ENCODE measurements at regions not wholly inside any gene's neighbourhood (a gene's known extent, or its start where the extent isn't known, plus 50 kb on each side); places are given as distances from the start of the nearest gene placed in this dataset.

DNA sequence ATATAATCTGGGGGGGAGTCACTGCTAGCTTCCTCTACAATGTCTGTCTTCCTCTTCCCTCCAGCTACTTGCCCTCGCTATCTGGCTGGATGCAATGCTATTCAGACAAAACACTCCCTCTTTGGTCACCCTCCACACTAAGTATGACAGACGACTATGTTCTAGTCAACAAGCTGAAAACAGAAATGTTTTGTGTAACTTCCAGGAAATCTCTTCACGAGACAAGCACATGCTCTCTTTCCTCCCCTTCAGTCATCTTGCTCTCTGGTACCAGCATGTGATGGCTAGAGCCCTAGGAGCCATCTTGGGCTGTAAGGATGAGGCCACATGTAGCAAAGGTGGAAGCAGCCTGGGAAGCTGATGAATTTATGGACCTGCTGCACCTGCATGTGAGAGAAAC, 151.3 kb downstream of the ARRDC4 start:
- TF ChIP-seq, protein P1, sequence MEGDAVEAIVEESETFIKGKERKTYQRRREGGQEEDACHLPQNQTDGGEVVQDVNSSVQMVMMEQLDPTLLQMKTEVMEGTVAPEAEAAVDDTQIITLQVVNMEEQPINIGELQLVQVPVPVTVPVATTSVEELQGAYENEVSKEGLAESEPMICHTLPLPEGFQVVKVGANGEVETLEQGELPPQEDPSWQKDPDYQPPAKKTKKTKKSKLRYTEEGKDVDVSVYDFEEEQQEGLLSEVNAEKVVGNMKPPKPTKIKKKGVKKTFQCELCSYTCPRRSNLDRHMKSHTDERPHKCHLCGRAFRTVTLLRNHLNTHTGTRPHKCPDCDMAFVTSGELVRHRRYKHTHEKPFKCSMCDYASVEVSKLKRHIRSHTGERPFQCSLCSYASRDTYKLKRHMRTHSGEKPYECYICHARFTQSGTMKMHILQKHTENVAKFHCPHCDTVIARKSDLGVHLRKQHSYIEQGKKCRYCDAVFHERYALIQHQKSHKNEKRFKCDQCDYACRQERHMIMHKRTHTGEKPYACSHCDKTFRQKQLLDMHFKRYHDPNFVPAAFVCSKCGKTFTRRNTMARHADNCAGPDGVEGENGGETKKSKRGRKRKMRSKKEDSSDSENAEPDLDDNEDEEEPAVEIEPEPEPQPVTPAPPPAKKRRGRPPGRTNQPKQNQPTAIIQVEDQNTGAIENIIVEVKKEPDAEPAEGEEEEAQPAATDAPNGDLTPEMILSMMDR (IDR thresholded peaks at IDR 0.05), result no peak
- TF ChIP-seq EP300 (IDR thresholded peaks at IDR 0.05) (no peak), POLR2A (IDR thresholded peaks at IDR 0.05) (no peak), POLR2AphosphoS5 (IDR thresholded peaks at IDR 0.05) (no peak)

Measured in sigmoid colon (tissue), 4 donors.